Skin epidermis (tissue), 12 donors: ENCODE measurements at regions not wholly inside any gene's neighbourhood (a gene's known extent, or its start where the extent isn't known, plus 50 kb on each side); places are given as distances from the start of the nearest gene placed in this dataset.

Experiments used
- H3K27ac ChIP-seq, 21 experiments: fragments of 200-600 bp; sonication (generic) in 11 of 21; one replicate each; pipeline ENCODE4 v1.5.0; 2020; ENCODE audit warnings: mild to moderate bottlenecking in 3 of 21, inconsistent platforms in 2 of 21, moderate library complexity in 2 of 21
- H3K4me3 ChIP-seq, 7 experiments: fragments of 200-600 bp; sonication (generic) in 2 of 7; one replicate each; pipeline ENCODE4 v1.5.0; 2020; ENCODE audit warnings: inconsistent platforms in 2 of 7, mild to moderate bottlenecking in 2 of 7, moderate library complexity in 1 of 7

DNA sequence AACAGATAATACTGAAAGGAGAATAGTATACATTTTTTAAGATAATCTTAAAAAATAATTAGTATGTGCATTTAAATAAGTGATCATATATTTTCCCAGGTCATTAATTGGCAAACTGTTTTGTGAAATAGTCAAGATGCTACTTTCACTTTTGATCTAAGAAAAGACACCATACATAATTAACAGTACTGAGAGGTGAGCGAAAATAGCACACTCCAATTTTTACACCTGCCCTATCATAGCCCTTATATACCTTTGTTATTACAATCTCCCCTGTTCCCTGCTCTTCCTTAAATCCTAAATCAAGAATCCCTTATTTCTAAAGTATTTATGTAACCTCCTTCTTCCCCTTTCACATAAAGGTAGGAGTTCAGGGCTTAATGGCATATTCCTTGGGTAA, 500.1 kb upstream of the LRATD1 start:
- H3K4me3 ChIP-seq = no peak overlapping the region
- no peak overlapping the region for H3K27ac ChIP-seq

DNA sequence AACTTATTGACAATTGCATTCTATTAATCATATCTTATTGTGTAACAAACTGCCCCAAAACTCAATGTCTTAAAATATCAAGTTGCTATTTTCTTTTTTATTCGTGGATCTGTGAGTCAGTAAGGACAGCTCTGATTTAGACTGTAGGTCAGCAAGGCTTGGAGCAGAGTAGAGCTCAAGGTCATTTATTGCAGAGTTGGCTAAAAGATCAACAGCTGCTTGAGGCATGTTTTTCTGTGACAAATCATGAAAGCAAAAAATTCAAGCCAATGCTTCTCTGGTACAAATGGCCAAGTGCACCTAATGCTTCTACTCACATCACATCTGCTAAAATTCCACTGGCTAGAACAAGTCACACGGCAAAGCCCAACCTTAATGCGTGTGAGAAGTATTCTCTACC, 497.7 kb upstream of the LRATD1 start:
- Histone ChIP-seq H3K27ac (no peak overlapping the region), H3K4me3 (no peak overlapping the region)

- no peak overlapping the region for H3K27ac ChIP-seq
- no peak overlapping the region for H3K4me3 ChIP-seq
These were observed 496.5 kb upstream of the LRATD1 start for GRCh38 chr2:14136030-14136429.

- Histone ChIP-seq H3K4me3 (no peak overlapping the region), H3K27ac (no peak overlapping the region)
These were observed 494.9 kb upstream of the LRATD1 start for GRCh38 chr2:14137643-14138042.

GRCh38 chr2:14140009-14140550, 492.4 kb upstream of the LRATD1 start:
- no peak overlapping the region for H3K4me3 ChIP-seq
- H3K27ac ChIP-seq = no peak overlapping the region

GRCh38 chr2:14143435-14143834, 489.1 kb upstream of the LRATD1 start:
- H3K27ac ChIP-seq = no peak overlapping the region
- H3K4me3 ChIP-seq = no peak overlapping the region

- Histone ChIP-seq H3K4me3 (no peak overlapping the region), H3K27ac (no peak overlapping the region)
These were observed 484.3 kb upstream of the LRATD1 start for GRCh38 chr2:14148216-14148615.

GRCh38 chr2:14157816-14158215, 474.7 kb upstream of the LRATD1 start:
- no peak overlapping the region for H3K27ac ChIP-seq

GRCh38 chr2:14180333-14180732, 452.2 kb upstream of the LRATD1 start:
- Histone ChIP-seq H3K4me3 (no peak overlapping the region), H3K27ac (no peak overlapping the region)

More at GRCh38 chr2:14157816-14158215, 474.7 kb upstream of the LRATD1 start:
- no peak overlapping the region for H3K4me3 ChIP-seq

- Histone ChIP-seq H3K27ac (no peak overlapping the region), H3K4me3 (no peak overlapping the region)
These were observed 450.1 kb upstream of the LRATD1 start for GRCh38 chr2:14182227-14182946.

- H3K4me3 ChIP-seq = no peak overlapping the region
- H3K27ac ChIP-seq = no peak overlapping the region
These were observed 446.6 kb upstream of the LRATD1 start for GRCh38 chr2:14185906-14186305.

DNA sequence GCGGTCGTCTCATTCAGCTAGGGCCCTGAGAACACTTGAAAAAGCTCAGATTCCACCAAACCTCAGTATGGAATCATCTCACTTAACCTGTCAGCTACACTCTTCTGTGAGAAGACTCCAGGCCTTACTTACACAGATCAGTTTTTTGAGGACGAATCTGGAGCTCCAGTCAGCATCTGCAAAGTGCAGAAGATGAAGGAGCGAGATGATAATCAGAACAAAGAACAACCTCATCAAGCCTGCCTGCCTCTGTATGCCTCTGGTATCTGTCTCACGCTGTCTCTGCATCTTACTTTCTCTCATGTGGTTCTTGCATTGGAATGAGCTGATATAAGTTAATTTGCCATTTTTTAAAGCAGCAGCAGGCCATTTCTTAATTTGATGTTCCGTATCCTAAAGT, 444.1 kb upstream of the LRATD1 start:
- H3K4me3 ChIP-seq = no peak overlapping the region
- no peak overlapping the region for H3K27ac ChIP-seq

DNA sequence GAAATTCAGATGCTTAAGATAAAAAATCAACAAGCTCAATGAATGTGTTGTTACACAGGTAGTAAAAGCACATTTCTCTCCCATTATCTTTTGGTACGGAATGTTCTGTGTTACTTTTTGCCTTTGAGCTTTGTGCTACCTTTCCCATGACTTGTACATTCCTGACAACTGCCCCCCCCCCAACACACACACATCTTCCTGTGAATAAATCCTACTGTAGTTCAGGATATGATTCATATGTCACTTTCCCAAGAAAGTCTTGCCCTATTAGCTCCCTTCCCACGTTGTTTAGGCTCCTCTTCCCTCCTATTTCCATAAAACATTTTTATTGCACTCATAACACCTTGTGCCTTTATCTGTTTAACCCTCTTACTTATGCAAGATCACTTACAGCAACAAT, 442.6 kb upstream of the LRATD1 start:
- Histone ChIP-seq H3K4me3 (no peak overlapping the region), H3K27ac (no peak overlapping the region)

DNA sequence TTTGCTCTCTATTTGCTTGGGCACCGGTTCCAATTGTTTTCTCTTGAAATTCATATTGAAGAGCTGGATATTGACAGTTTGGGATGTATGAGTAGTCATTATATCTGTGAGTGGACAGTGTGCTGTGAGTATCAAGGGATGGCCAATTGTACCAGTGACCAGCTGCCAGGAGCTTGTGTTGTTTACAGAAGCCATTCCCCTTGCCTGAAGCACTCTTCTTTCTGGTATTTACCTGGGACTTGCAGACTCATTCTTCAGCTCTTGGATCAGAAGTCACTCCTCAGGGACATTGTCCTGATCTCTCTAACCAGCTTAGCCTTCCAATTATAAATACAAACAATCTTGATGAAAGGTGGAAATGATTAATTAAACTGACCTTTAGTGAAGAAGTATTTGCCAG, 438.3 kb upstream of the LRATD1 start:
- Histone ChIP-seq H3K4me3 (no peak overlapping the region), H3K27ac (no peak overlapping the region)

DNA sequence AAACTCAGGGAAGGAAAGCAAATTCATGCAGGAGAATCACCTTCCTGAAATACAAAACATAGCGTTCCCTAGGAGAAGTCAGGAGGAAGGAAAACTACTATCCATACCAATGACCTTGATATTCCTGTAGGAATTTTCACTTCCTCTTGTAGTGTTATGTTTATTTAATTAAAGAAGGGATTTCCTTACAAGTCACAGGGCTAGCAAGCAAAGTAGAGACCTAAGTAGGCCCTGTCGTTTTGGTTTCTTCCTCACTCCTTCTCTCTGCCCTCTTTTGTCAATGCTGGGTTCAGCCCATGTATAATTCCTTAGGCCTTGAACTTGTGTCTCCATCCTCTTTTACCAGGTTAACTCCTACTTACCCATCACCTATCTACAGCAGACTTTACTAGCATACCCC, 435.2 kb upstream of the LRATD1 start:
- Histone ChIP-seq H3K4me3 (no peak overlapping the region), H3K27ac (no peak overlapping the region)

- Histone ChIP-seq H3K4me3 (no peak overlapping the region), H3K27ac (no peak overlapping the region)
These were observed 433.5 kb upstream of the LRATD1 start for GRCh38 chr2:14199040-14199439.

- no peak overlapping the region for H3K27ac ChIP-seq
- H3K4me3 ChIP-seq = no peak overlapping the region
These were observed 413.2 kb upstream of the LRATD1 start for GRCh38 chr2:14219306-14219705.

DNA sequence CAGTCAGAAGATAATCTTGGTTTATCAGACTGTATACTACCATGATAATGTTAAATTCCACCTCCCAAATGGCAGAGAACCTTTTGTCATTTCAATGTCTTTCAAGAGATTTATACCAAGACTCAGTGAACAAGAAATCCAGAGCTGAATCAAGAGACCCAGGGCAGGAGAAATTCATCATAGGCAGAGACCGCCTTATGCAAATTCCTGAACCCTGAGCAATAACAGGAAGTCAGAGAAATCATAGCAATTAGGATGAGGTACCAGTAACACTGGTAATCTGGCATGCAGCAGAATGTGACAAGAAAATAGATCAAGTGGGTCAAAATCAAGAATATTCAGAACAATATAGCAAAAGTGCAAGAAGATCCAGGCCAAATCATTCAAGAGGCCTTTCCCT, 412.4 kb upstream of the LRATD1 start:
- Histone ChIP-seq H3K27ac (no peak overlapping the region), H3K4me3 (no peak overlapping the region)

DNA sequence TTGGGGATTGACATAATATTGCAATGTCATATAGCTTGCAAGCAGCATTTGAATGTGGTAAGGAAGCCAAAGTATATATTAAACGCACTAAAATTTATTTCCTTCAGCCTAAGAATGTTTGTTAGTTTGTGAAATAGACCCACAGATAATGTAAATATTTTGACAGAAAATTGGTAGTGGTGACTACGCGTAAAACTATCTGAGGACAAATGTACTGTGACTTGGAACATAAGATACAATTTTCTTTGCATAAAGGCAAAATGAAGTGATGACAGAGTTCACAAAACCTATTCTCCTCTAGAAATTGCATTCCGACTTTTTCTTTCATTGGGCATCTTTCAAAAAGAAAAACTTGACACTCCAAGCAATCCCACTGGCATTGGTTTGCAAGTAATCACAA, 411.1 kb upstream of the LRATD1 start:
- no peak overlapping the region for H3K27ac ChIP-seq
- no peak overlapping the region for H3K4me3 ChIP-seq

GRCh38 chr2:14223576-14223975, 408.9 kb upstream of the LRATD1 start:
- H3K4me3 ChIP-seq = no peak overlapping the region
- H3K27ac ChIP-seq = no peak overlapping the region

GRCh38 chr2:14231391-14231898, 401.1 kb upstream of the LRATD1 start:
- Histone ChIP-seq H3K27ac (no peak overlapping the region), H3K4me3 (no peak overlapping the region)

DNA sequence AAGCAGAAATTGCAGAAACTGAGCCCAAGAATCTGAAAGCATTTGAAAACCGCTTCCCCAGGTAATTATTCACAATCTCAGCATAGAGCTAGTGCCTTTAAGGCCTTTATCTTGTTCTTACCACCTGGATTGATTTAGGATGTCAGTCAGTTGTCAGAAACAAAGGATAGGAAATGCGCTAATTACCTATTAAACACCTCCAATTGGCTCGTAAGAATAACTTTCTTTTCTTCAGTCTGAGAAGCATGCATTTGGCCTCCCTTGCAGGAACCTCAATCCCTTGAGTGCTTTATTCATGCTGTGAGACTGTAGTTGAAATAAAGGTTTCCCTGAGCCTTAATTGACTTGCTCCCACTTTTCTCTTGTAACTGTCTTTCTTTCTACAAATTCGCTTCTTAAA, 400.3 kb upstream of the LRATD1 start:
- H3K27ac ChIP-seq = no peak overlapping the region

More for the DNA sequence above, 400.3 kb upstream of the LRATD1 start:
- no peak overlapping the region for H3K4me3 ChIP-seq
